ENCODE measurements at regions not wholly inside any gene's neighbourhood (a gene's known extent, or its start where the extent isn't known, plus 50 kb on each side); places are given as distances from the start of the nearest gene placed in this dataset.
A peak's percentile ranks its signal among the peaks of the same experiment; 100 is the strongest.

DNA sequence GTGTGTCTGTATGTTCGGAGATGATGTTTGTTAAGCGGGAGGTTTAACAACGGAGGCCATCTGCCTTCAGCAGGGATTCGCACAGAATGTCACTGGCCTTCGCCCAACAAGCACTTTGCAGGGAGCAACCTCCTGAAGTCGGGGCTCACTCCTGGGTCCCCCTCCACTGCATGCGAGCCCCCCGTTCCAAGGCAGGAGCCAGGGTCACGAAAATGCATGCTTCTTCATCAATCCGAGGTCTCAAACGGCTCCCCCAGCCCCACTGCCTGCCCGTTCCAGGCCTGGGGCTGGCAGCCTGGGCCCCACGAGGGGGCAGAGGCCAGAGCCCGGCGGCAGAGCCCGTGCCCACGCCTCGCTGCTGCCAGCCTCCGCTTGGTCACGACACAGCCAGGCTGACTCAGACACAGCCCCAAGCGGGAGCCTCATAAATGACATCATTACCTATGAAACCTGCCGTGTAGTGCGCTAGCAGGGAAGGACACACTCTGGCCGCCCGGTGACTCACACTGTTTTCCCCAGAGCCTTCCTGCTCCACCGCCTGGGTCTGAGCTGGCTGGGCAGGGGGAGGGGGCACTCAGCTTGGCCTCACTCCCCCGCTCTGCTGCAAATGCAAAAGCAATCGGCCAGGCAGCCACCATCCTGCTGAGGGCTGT is 169.5 kb upstream of the RTL1 start (continued):
- TF ChIP-seq, protein P1, sequence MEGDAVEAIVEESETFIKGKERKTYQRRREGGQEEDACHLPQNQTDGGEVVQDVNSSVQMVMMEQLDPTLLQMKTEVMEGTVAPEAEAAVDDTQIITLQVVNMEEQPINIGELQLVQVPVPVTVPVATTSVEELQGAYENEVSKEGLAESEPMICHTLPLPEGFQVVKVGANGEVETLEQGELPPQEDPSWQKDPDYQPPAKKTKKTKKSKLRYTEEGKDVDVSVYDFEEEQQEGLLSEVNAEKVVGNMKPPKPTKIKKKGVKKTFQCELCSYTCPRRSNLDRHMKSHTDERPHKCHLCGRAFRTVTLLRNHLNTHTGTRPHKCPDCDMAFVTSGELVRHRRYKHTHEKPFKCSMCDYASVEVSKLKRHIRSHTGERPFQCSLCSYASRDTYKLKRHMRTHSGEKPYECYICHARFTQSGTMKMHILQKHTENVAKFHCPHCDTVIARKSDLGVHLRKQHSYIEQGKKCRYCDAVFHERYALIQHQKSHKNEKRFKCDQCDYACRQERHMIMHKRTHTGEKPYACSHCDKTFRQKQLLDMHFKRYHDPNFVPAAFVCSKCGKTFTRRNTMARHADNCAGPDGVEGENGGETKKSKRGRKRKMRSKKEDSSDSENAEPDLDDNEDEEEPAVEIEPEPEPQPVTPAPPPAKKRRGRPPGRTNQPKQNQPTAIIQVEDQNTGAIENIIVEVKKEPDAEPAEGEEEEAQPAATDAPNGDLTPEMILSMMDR (CRISPR knock-in tag; IDR thresholded peaks at IDR 0.05): peak; percentile 33
- TF ChIP-seq, protein P2, sequence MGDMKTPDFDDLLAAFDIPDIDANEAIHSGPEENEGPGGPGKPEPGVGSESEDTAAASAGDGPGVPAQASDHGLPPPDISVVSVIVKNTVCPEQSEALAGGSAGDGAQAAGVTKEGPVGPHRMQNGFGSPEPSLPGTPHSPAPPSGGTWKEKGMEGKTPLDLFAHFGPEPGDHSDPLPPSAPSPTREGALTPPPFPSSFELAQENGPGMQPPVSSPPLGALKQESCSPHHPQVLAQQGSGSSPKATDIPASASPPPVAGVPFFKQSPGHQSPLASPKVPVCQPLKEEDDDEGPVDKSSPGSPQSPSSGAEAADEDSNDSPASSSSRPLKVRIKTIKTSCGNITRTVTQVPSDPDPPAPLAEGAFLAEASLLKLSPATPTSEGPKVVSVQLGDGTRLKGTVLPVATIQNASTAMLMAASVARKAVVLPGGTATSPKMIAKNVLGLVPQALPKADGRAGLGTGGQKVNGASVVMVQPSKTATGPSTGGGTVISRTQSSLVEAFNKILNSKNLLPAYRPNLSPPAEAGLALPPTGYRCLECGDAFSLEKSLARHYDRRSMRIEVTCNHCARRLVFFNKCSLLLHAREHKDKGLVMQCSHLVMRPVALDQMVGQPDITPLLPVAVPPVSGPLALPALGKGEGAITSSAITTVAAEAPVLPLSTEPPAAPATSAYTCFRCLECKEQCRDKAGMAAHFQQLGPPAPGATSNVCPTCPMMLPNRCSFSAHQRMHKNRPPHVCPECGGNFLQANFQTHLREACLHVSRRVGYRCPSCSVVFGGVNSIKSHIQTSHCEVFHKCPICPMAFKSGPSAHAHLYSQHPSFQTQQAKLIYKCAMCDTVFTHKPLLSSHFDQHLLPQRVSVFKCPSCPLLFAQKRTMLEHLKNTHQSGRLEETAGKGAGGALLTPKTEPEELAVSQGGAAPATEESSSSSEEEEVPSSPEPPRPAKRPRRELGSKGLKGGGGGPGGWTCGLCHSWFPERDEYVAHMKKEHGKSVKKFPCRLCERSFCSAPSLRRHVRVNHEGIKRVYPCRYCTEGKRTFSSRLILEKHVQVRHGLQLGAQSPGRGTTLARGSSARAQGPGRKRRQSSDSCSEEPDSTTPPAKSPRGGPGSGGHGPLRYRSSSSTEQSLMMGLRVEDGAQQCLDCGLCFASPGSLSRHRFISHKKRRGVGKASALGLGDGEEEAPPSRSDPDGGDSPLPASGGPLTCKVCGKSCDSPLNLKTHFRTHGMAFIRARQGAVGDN (CRISPR knock-in tag; IDR thresholded peaks at IDR 0.05): peak; percentile 52
- TF ChIP-seq JUN (CRISPR knock-in tag; IDR thresholded peaks at IDR 0.05): peak; percentile 51; the same call in 1 of the 2 replicates
- TF ChIP-seq ZFYVE20 (CRISPR knock-in tag; IDR thresholded peaks at IDR 0.05; ENCODE audit: borderline replicate concordance, low read depth): no peak
- TF ChIP-seq SIN3A (IDR thresholded peaks at IDR 0.05; ENCODE audit: borderline replicate concordance, low read depth, low read length): no peak
- peak; percentile 45 for TF ChIP-seq XRCC5 (optimal IDR thresholded peaks at IDR 0.05; ENCODE audit: low read length)
- peak; percentile 12; the same call in 1 of the 2 replicates for TF ChIP-seq ETV5 (CRISPR knock-in tag; IDR thresholded peaks at IDR 0.05; ENCODE audit: borderline replicate concordance)
- TF ChIP-seq SP140L (CRISPR knock-in tag; IDR thresholded peaks at IDR 0.05; ENCODE audit: borderline replicate concordance): no peak
- TF ChIP-seq, protein P3, sequence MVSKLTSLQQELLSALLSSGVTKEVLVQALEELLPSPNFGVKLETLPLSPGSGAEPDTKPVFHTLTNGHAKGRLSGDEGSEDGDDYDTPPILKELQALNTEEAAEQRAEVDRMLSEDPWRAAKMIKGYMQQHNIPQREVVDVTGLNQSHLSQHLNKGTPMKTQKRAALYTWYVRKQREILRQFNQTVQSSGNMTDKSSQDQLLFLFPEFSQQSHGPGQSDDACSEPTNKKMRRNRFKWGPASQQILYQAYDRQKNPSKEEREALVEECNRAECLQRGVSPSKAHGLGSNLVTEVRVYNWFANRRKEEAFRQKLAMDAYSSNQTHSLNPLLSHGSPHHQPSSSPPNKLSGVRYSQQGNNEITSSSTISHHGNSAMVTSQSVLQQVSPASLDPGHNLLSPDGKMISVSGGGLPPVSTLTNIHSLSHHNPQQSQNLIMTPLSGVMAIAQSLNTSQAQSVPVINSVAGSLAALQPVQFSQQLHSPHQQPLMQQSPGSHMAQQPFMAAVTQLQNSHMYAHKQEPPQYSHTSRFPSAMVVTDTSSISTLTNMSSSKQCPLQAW (CRISPR knock-in tag; IDR thresholded peaks at IDR 0.05): peak; percentile 60
- TF ChIP-seq NR3C1 (CRISPR knock-in tag; IDR thresholded peaks at IDR 0.05): no peak
- peak; percentile 77; the same call in 1 of the 2 replicates for TF ChIP-seq ZBTB21 (CRISPR knock-in tag; IDR thresholded peaks at IDR 0.05)
